HG02970 (cell line): ENCODE measurements at regions not wholly inside any gene's neighbourhood (a gene's known extent, or its start where the extent isn't known, plus 50 kb on each side); places are given as distances from the start of the nearest gene placed in this dataset.

Source experiments
- ATAC-seq: cut with Tn5 transposase; IDR thresholded peaks from one replicate; pipeline ENCODE4 v1.9.1; 2021; ENCODE audit warnings: mild to moderate bottlenecking, moderate library complexity, moderate number of reproducible peaks; ENCODE audit not compliant: unreplicated experiment, low FRiP score

- no peak for ATAC-seq
Observed at GRCh38 chr4:113849771-113850170, 88.2 kb upstream of the CAMK2D start.

GRCh38 chr4:113847710-113848109, 86.2 kb upstream of the CAMK2D start:
- ATAC-seq: no peak

- no peak for ATAC-seq
Observed at GRCh38 chr4:113846433-113846832, 84.9 kb upstream of the CAMK2D start.

GRCh38 chr4:113845138-113845537, 83.6 kb upstream of the CAMK2D start:
- ATAC-seq: no peak

GRCh38 chr4:113844369-113844768, 82.8 kb upstream of the CAMK2D start:
- no peak for ATAC-seq

GRCh38 chr4:113840861-113841260, 79.3 kb upstream of the CAMK2D start:
- ATAC-seq: no peak

- ATAC-seq: no peak
Observed at GRCh38 chr4:113838460-113838859, 76.9 kb upstream of the CAMK2D start.

- ATAC-seq: peak; percentile 99
Observed at GRCh38 chr4:113837397-113837796, 75.9 kb upstream of the CAMK2D start.

- ATAC-seq: no peak
Observed at GRCh38 chr4:113835005-113835404, 73.5 kb upstream of the CAMK2D start.

GRCh38 chr4:113834298-113834697, 72.8 kb upstream of the CAMK2D start:
- no peak for ATAC-seq

GRCh38 chr4:113832803-113833202, 71.3 kb upstream of the CAMK2D start:
- no peak for ATAC-seq

GRCh38 chr4:113831457-113831856, 69.9 kb upstream of the CAMK2D start:
- no peak for ATAC-seq

GRCh38 chr4:113828702-113829101, 67.2 kb upstream of the CAMK2D start:
- no peak for ATAC-seq

- ATAC-seq: no peak
Observed at GRCh38 chr4:113827285-113827684, 65.7 kb upstream of the CAMK2D start.

- ATAC-seq: no peak
Observed at GRCh38 chr4:113826421-113826820, 64.9 kb upstream of the CAMK2D start.

- ATAC-seq: no peak
Observed at GRCh38 chr4:113825272-113825671, 63.7 kb upstream of the CAMK2D start.

GRCh38 chr4:113824396-113824795, 62.9 kb upstream of the CAMK2D start:
- ATAC-seq: no peak

- no peak for ATAC-seq
Observed at GRCh38 chr4:113823291-113823659, 61.7 kb upstream of the CAMK2D start.

- peak; percentile 72 for ATAC-seq
Observed at GRCh38 chr4:113822555-113823290, 61.2 kb upstream of the CAMK2D start.

- ATAC-seq: no peak
Observed at GRCh38 chr4:113821856-113822255, 60.3 kb upstream of the CAMK2D start.

GRCh38 chr4:113820108-113820507, 58.6 kb upstream of the CAMK2D start:
- ATAC-seq: no peak

- no peak for ATAC-seq
Observed at GRCh38 chr4:113815826-113816225, 54.3 kb upstream of the CAMK2D start.

GRCh38 chr4:113811359-113811758, 49.8 kb upstream of the CAMK2D start:
- no peak for ATAC-seq
